ENCODE measurements at regions not wholly inside any gene's neighbourhood (a gene's known extent, or its start where the extent isn't known, plus 50 kb on each side); places are given as distances from the start of the nearest gene placed in this dataset.

DNA sequence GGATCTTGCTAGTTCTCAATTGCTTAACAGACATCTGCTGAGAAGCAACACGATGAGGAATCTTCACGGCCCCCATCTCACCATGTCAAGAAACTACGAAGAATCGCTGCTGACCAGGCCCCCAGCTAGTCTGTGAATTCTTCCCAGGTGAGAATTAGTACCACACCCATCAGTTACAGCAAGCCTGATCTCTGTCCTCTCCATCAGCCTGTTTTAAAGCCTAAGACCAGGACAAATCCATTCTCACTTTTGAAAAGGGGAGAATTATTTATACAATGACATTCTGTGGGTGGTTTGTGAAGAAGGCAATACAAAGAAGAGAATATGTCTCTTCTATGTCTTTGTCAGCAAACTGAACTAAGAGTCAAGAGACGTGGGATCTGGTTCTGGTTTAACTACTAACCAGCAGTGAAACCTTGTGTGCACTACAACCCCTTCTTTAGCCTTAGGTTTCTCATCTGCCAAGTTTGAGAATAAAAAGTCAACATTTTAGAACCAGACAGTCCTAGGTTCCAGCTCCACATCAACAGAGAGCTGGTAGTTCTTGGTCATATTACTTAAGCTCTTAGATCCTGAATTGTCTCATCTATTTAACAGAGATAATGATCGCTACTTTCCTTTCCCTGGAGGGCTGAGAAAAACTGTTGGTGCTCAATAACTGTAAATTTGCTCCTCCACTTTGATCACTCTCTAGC lies 160.4 kb upstream of the RORA start:
- Histone ChIP-seq H3K27me3 (ENCODE audit: low read depth, low read length) (peaks cover 7% of the 10 kb centered on the region; the same call in 1 of the 2 replicates), H3K79me2 (ENCODE audit: low read length) (no peaks in the 10 kb centered on the region), H3K27ac (ENCODE audit: low read length) (no peak overlapping the region), H2AFZ (ENCODE audit: low read depth, low read length) (no peak overlapping the region), H3K4me2 (ENCODE audit: low read length) (no peak overlapping the region), H3K4me3 (ENCODE audit: low read length) (no peak overlapping the region), H4K20me1 (ENCODE audit: insufficient read depth, low read length) (no peaks in the 10 kb centered on the region), H3K36me3 (replicated peaks; ENCODE audit: low read depth, low read length) (no peaks in the 10 kb centered on the region), H3K9me3 (ENCODE audit: insufficient read depth, low read length) (peaks cover 6% of the 10 kb centered on the region; the same call in 1 of the 2 replicates), H3K9ac (ENCODE audit: low read length) (no peak overlapping the region), H3K4me1 (ENCODE audit: low read length) (no peaks in the 10 kb centered on the region)
- TF ChIP-seq EZH2phosphoT487 (IDR thresholded peaks at IDR 0.05; ENCODE audit: low read depth) (no peak), CTCF (IDR thresholded peaks at IDR 0.05; ENCODE audit: low read depth, low read length) (no peak)

- peaks cover 7% of the 10 kb centered on the region; the same call in 1 of the 2 replicates for H3K27me3 ChIP-seq (ENCODE audit: low read depth, low read length)
- H3K4me2 ChIP-seq (ENCODE audit: low read length), result no peak overlapping the region
- peaks cover 6% of the 10 kb centered on the region; the same call in 1 of the 2 replicates for H3K9me3 ChIP-seq (ENCODE audit: insufficient read depth, low read length)
- H4K20me1 ChIP-seq (ENCODE audit: insufficient read depth, low read length), result no peaks in the 10 kb centered on the region
- H3K79me2 ChIP-seq (ENCODE audit: low read length), result no peaks in the 10 kb centered on the region
- TF ChIP-seq EZH2phosphoT487 (IDR thresholded peaks at IDR 0.05; ENCODE audit: low read depth) (no peak), CTCF (IDR thresholded peaks at IDR 0.05; ENCODE audit: low read depth, low read length) (no peak)
- H3K36me3 ChIP-seq (replicated peaks; ENCODE audit: low read depth, low read length), result no peaks in the 10 kb centered on the region
- H3K4me1 ChIP-seq (ENCODE audit: low read length), result no peaks in the 10 kb centered on the region
- H3K27ac ChIP-seq (ENCODE audit: low read length), result no peak overlapping the region
- H3K9ac ChIP-seq (ENCODE audit: low read length), result no peak overlapping the region
- H2AFZ ChIP-seq (ENCODE audit: low read depth, low read length), result no peak overlapping the region
- H3K4me3 ChIP-seq (ENCODE audit: low read length), result no peak overlapping the region
These were observed 158.6 kb upstream of the RORA start for GRCh38 chr15:61387675-61388074.

DNA sequence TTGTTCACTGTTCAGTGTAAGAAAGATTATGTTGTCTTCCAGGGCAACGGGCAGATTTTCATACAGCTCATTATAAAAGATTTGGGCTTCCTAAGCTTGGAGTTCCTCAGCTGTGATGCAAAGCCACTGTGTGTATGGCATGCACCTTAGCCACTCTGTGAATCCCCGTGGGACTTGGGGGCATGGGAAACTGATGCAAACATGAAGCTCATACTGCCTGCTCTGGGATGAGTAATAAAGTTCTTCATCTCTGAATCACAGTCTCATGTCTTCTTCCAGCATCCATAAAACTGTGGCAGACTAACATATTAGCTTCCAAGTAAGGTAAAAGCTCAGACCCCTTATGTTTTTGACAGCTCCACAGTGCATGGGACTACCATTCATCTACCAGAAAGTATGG lies 154.3 kb upstream of the RORA start:
- H2AFZ ChIP-seq (ENCODE audit: low read depth, low read length), result no peak overlapping the region
- no peaks in the 10 kb centered on the region for H4K20me1 ChIP-seq (ENCODE audit: insufficient read depth, low read length)
- H3K27me3 ChIP-seq (ENCODE audit: low read depth, low read length), result peaks cover 19% of the 10 kb centered on the region; the same call in 1 of the 2 replicates
- TF ChIP-seq CTCF (IDR thresholded peaks at IDR 0.05; ENCODE audit: low read depth, low read length) (no peak), EZH2phosphoT487 (IDR thresholded peaks at IDR 0.05; ENCODE audit: low read depth) (no peak)
- H3K4me3 ChIP-seq (ENCODE audit: low read length), result no peak overlapping the region
- H3K4me2 ChIP-seq (ENCODE audit: low read length), result no peak overlapping the region
- H3K4me1 ChIP-seq (ENCODE audit: low read length), result no peaks in the 10 kb centered on the region
- H3K9ac ChIP-seq (ENCODE audit: low read length), result no peak overlapping the region
- H3K27ac ChIP-seq (ENCODE audit: low read length), result no peak overlapping the region
- H3K9me3 ChIP-seq (ENCODE audit: insufficient read depth, low read length), result peaks cover 6% of the 10 kb centered on the region; the same call in 1 of the 2 replicates
- no peaks in the 10 kb centered on the region for H3K36me3 ChIP-seq (replicated peaks; ENCODE audit: low read depth, low read length)
- no peaks in the 10 kb centered on the region for H3K79me2 ChIP-seq (ENCODE audit: low read length)

GRCh38 chr15:61382927-61383326 lies 153.8 kb upstream of the RORA start:
- TF ChIP-seq EZH2phosphoT487 (IDR thresholded peaks at IDR 0.05; ENCODE audit: low read depth) (no peak), CTCF (IDR thresholded peaks at IDR 0.05; ENCODE audit: low read depth, low read length) (no peak)
- Histone ChIP-seq H3K4me3 (ENCODE audit: low read length) (no peak overlapping the region), H2AFZ (ENCODE audit: low read depth, low read length) (no peak overlapping the region), H3K79me2 (ENCODE audit: low read length) (no peaks in the 10 kb centered on the region), H3K4me1 (ENCODE audit: low read length) (no peaks in the 10 kb centered on the region), H3K27ac (ENCODE audit: low read length) (no peak overlapping the region), H4K20me1 (ENCODE audit: insufficient read depth, low read length) (no peaks in the 10 kb centered on the region), H3K9me3 (ENCODE audit: insufficient read depth, low read length) (peaks cover 4% of the 10 kb centered on the region; the same call in 1 of the 2 replicates), H3K4me2 (ENCODE audit: low read length) (no peak overlapping the region), H3K27me3 (ENCODE audit: low read depth, low read length) (peaks cover 19% of the 10 kb centered on the region; the same call in 1 of the 2 replicates), H3K36me3 (replicated peaks; ENCODE audit: low read depth, low read length) (no peaks in the 10 kb centered on the region), H3K9ac (ENCODE audit: low read length) (no peak overlapping the region)

Measured in OCI-LY3 (cell line).